ENCODE measurements at regions not wholly inside any gene's neighbourhood (a gene's known extent, or its start where the extent isn't known, plus 50 kb on each side); places are given as distances from the start of the nearest gene placed in this dataset.
"Not testable (repeated sequence)": the region's sequence is repeated elsewhere in the genome, so short reads cannot be mapped to it uniquely, and the experiment has no call there.

DNA sequence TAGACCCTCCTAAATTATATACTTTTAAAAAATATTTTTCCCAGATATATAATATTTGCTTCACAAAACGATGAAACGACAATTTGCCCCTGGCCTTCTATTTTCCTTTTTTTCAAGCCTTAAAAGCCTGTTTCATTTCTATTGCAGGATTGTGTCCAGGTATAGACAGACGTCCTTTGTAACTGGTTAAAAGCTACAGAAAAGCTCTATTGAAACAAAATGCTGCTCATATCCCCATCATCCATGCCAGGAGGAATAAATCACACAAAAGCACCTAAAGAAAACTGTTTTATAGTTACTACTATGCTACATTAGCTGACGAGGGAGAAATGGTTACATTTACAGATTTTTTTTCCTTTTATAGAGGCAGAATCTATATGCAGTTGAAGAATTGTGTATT lies 765.1 kb downstream of the DIAPH3 start:
- Histone ChIP-seq H3K27me3 (replicated peaks; ENCODE audit: insufficient read depth, low read depth, low read length, poor library complexity) (no peaks in the 10 kb centered on the region), H3K4me3 (ENCODE audit: low read depth, low read length, poor library complexity, severe bottlenecking) (no peak overlapping the region), H3K4me1 (ENCODE audit: insufficient read depth, low read length, poor library complexity, severe bottlenecking) (peaks cover 24% of the 10 kb centered on the region), H3K9me3 (ENCODE audit: low read depth, low read length, poor library complexity, severe bottlenecking) (no peaks in the 10 kb centered on the region), H3K36me3 (ENCODE audit: insufficient read depth, low read length, poor library complexity, severe bottlenecking) (no peaks in the 10 kb centered on the region), H3K27ac (ENCODE audit: low read depth, low read length, poor library complexity, severe bottlenecking) (no peak overlapping the region)
- TF ChIP-seq CTCF (conservative IDR thresholded peaks at IDR 0.05; ENCODE audit: low read depth, low read length) (no peak), EZH2 (IDR thresholded peaks at IDR 0.05; ENCODE audit: borderline replicate concordance, low read depth, low read length, poor library complexity, severe bottlenecking) (no peak)
- POLR2A ChIA-PET (ENCODE audit: low non-redundant PET), result no interaction called here
- BruUV-seq (replicated peaks), result no TSS peak
- intact Hi-C loops (cut with micrococcal nuclease; ENCODE audit: unreplicated experiment), result loop anchor here (10.0 kb wide), 2 partner anchors 356 to 506 kb away; no protein-coding TSS in a partner anchor
- CTCF ChIA-PET, result no interaction called here
- DNase-seq (ENCODE audit: low spot score), result no peak

- no TSS peak for BruUV-seq (replicated peaks)
- Histone ChIP-seq H3K36me3 (ENCODE audit: insufficient read depth, low read length, poor library complexity, severe bottlenecking) (no peaks in the 10 kb centered on the region), H3K4me1 (ENCODE audit: insufficient read depth, low read length, poor library complexity, severe bottlenecking) (peaks cover 16% of the 10 kb centered on the region), H3K4me3 (ENCODE audit: low read depth, low read length, poor library complexity, severe bottlenecking) (no peak overlapping the region), H3K27ac (ENCODE audit: low read depth, low read length, poor library complexity, severe bottlenecking) (no peak overlapping the region), H3K27me3 (replicated peaks; ENCODE audit: insufficient read depth, low read depth, low read length, poor library complexity) (no peaks in the 10 kb centered on the region), H3K9me3 (ENCODE audit: low read depth, low read length, poor library complexity, severe bottlenecking) (no peaks in the 10 kb centered on the region)
- DNase-seq (ENCODE audit: low spot score), result no peak
- TF ChIP-seq EZH2 (IDR thresholded peaks at IDR 0.05; ENCODE audit: borderline replicate concordance, low read depth, low read length, poor library complexity, severe bottlenecking) (no peak), CTCF (conservative IDR thresholded peaks at IDR 0.05; ENCODE audit: low read depth, low read length) (no peak)
- CTCF ChIA-PET, result no interaction called here
- POLR2A ChIA-PET (ENCODE audit: low non-redundant PET), result no interaction called here
- intact Hi-C loops (cut with micrococcal nuclease; ENCODE audit: unreplicated experiment), result loop anchor here (10.0 kb wide), 2 partner anchors 355 to 505 kb away; no protein-coding TSS in a partner anchor
These were observed 764.2 kb downstream of the DIAPH3 start for GRCh38 chr13:59399513-59399912.

GRCh38 chr13:59404331-59404730 lies 759.4 kb downstream of the DIAPH3 start:
- peaks cover 6% of the 10 kb centered on the region for H3K4me1 ChIP-seq (ENCODE audit: insufficient read depth, low read length, poor library complexity, severe bottlenecking)
- H3K4me3 ChIP-seq (ENCODE audit: low read depth, low read length, poor library complexity, severe bottlenecking), result no peak overlapping the region
- CTCF ChIA-PET, result no interaction called here
- H3K9me3 ChIP-seq (ENCODE audit: low read depth, low read length, poor library complexity, severe bottlenecking), result peaks cover 21% of the 10 kb centered on the region
- POLR2A ChIA-PET (ENCODE audit: low non-redundant PET), result no interaction called here
- no TSS peak for BruUV-seq (replicated peaks)
- no peak for DNase-seq (ENCODE audit: low spot score)
- H3K36me3 ChIP-seq (ENCODE audit: insufficient read depth, low read length, poor library complexity, severe bottlenecking), result no peaks in the 10 kb centered on the region
- H3K27ac ChIP-seq (ENCODE audit: low read depth, low read length, poor library complexity, severe bottlenecking), result no peak overlapping the region
- H3K27me3 ChIP-seq (replicated peaks; ENCODE audit: insufficient read depth, low read depth, low read length, poor library complexity), result no peaks in the 10 kb centered on the region
- no peak for TF ChIP-seq EZH2 (IDR thresholded peaks at IDR 0.05; ENCODE audit: borderline replicate concordance, low read depth, low read length, poor library complexity, severe bottlenecking)
- no peak for TF ChIP-seq CTCF (conservative IDR thresholded peaks at IDR 0.05; ENCODE audit: low read depth, low read length)
- intact Hi-C loops (cut with micrococcal nuclease; ENCODE audit: unreplicated experiment), result no loop called here

GRCh38 chr13:59407251-59407650 lies 756.5 kb downstream of the DIAPH3 start:
- H3K36me3 ChIP-seq (ENCODE audit: insufficient read depth, low read length, poor library complexity, severe bottlenecking); DNase-seq (ENCODE audit: low spot score); H3K27me3 ChIP-seq (replicated peaks; ENCODE audit: insufficient read depth, low read depth, low read length, poor library complexity); H3K4me3 ChIP-seq (ENCODE audit: low read depth, low read length, poor library complexity, severe bottlenecking); CTCF ChIA-PET; intact Hi-C loops (cut with micrococcal nuclease; ENCODE audit: unreplicated experiment); H3K27ac ChIP-seq (ENCODE audit: low read depth, low read length, poor library complexity, severe bottlenecking); BruUV-seq (replicated peaks): not testable (repeated sequence)
- Histone ChIP-seq H3K4me1 (ENCODE audit: insufficient read depth, low read length, poor library complexity, severe bottlenecking) (peaks cover 13% of the 10 kb centered on the region), H3K9me3 (ENCODE audit: low read depth, low read length, poor library complexity, severe bottlenecking) (peaks cover 21% of the 10 kb centered on the region)
- POLR2A ChIA-PET (ENCODE audit: low non-redundant PET), result interaction anchor here (0.6 kb wide), 1 partner anchor 255 kb away, joined by 3 read pairs; no protein-coding TSS in a partner anchor

Data from A673 (cell line).